ENCODE measurements at regions not wholly inside any gene's neighbourhood (a gene's known extent, or its start where the extent isn't known, plus 50 kb on each side); places are given as distances from the start of the nearest gene placed in this dataset.

GRCh38 chr11:19306179-19306944, 65.6 kb upstream of the E2F8 start:
- no peak for TF ChIP-seq CTCF (IDR thresholded peaks at IDR 0.05)
- Mint-ChIP-seq H3K4me1 (no peaks in the 10 kb centered on the region), H3K27ac (no peak overlapping the region), H3K4me3 (no peak overlapping the region), H3K27me3 (ENCODE audit: low read depth, poor library complexity) (peaks cover 10% of the 10 kb centered on the region), H3K36me3 (ENCODE audit: low read depth) (no peaks in the 10 kb centered on the region), H3K9me3 (peaks cover 4% of the 10 kb centered on the region)
- DNase-seq, result no peak

DNA sequence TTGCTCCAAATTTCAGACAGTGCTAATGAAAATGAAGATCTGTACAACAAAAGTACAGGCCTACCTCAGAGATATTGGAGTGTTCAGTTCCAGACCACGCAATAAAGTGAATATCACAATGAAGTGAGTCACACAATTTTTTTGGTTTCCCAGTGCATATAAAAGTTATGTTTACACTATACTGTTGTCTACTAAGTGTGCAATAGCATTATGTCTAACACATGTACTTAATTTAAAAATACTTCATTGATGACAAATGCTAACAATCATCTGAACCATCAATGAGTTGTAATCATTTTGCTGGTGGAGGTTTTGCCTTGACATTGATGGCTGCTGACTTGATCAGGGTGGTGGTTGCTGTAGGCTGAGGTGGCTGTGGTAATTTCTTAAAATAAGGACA, 60.6 kb upstream of the E2F8 start:
- DNase-seq, result no peak
- H3K27ac Mint-ChIP-seq, result no peak overlapping the region
- no peak for TF ChIP-seq CTCF (IDR thresholded peaks at IDR 0.05)
- peaks cover 6% of the 10 kb centered on the region for H3K4me1 Mint-ChIP-seq
- H3K36me3 Mint-ChIP-seq (ENCODE audit: low read depth), result no peaks in the 10 kb centered on the region
- no peak overlapping the region for H3K4me3 Mint-ChIP-seq
- peaks cover 4% of the 10 kb centered on the region for H3K9me3 Mint-ChIP-seq
- peaks cover 15% of the 10 kb centered on the region for H3K27me3 Mint-ChIP-seq (ENCODE audit: low read depth, poor library complexity)

GRCh38 chr11:19294444-19294843, 53.7 kb upstream of the E2F8 start:
- peaks cover 6% of the 10 kb centered on the region for H3K4me1 Mint-ChIP-seq
- H3K9me3 Mint-ChIP-seq, result no peaks in the 10 kb centered on the region
- peaks cover 14% of the 10 kb centered on the region for H3K27me3 Mint-ChIP-seq (ENCODE audit: low read depth, poor library complexity)
- H3K27ac Mint-ChIP-seq, result no peak overlapping the region
- no peak for TF ChIP-seq CTCF (IDR thresholded peaks at IDR 0.05)
- no peaks in the 10 kb centered on the region for H3K36me3 Mint-ChIP-seq (ENCODE audit: low read depth)
- H3K4me3 Mint-ChIP-seq, result no peak overlapping the region
- DNase-seq, result no peak

- Mint-ChIP-seq H3K4me1 (no peaks in the 10 kb centered on the region), H3K27me3 (ENCODE audit: low read depth, poor library complexity) (peaks cover 9% of the 10 kb centered on the region), H3K36me3 (ENCODE audit: low read depth) (no peaks in the 10 kb centered on the region), H3K4me3 (no peak overlapping the region), H3K9me3 (no peaks in the 10 kb centered on the region), H3K27ac (no peak overlapping the region)
- no peak for DNase-seq
- TF ChIP-seq CTCF (IDR thresholded peaks at IDR 0.05), result no peak
These were observed 50.3 kb upstream of the E2F8 start for GRCh38 chr11:19291064-19291463.

Data from nephron progenitor cell (in vitro differentiated cells).